H9 (cell line): ENCODE measurements at regions not wholly inside any gene's neighbourhood (a gene's known extent, or its start where the extent isn't known, plus 50 kb on each side); places are given as distances from the start of the nearest gene placed in this dataset.

Experiments used
- DNase-seq: peaks from one replicate; pipeline ENCODE4 v3.0.0-alpha.2; 2017
- H2AFZ ChIP-seq: one replicate; pipeline ENCODE4 v1.6.1; 2013; ENCODE audit warnings: mild to moderate bottlenecking, low read length, control low read depth, moderate library complexity
- H2AK5ac ChIP-seq: 2 replicates; pipeline ENCODE4 v1.6.1; 2013; ENCODE audit warnings: low read length, control low read depth, mixed read lengths; ENCODE audit not compliant: insufficient read length
- H2BK120ac ChIP-seq: one replicate; pipeline ENCODE4 v1.6.1; 2013; ENCODE audit warnings: low read depth, mild to moderate bottlenecking, low read length, control low read depth, inconsistent platforms; ENCODE audit not compliant: poor library complexity, severe bottlenecking
- H2BK12ac ChIP-seq: 2 replicates; pipeline ENCODE4 v1.6.1; 2013; ENCODE audit warnings: low read length, control low read depth, mixed read lengths, low read depth; ENCODE audit not compliant: insufficient read length
- H2BK15ac ChIP-seq: 2 replicates; pipeline ENCODE4 v1.6.1; 2013; ENCODE audit warnings: low read depth, low read length, control low read depth
- H2BK20ac ChIP-seq: one replicate; pipeline ENCODE4 v1.6.1; 2013; ENCODE audit warnings: low read depth, mild to moderate bottlenecking, low read length, control low read depth, inconsistent platforms; ENCODE audit not compliant: poor library complexity, severe bottlenecking
- H2BK5ac ChIP-seq: 2 replicates; pipeline ENCODE4 v1.6.1; 2013; ENCODE audit warnings: low read length, control low read depth, mixed read lengths; ENCODE audit not compliant: insufficient read length
- H3K14ac ChIP-seq: 2 replicates; pipeline ENCODE4 v1.6.1; 2013; ENCODE audit warnings: low read length, control low read depth; ENCODE audit not compliant: insufficient read depth
- H3K18ac ChIP-seq: 2 replicates; pipeline ENCODE4 v1.6.1; 2013; ENCODE audit warnings: low read depth, mild to moderate bottlenecking, mixed read lengths, low read length, control low read depth; ENCODE audit not compliant: insufficient read length
- H3K23ac ChIP-seq: 2 replicates; pipeline ENCODE4 v1.6.1; 2013; ENCODE audit warnings: low read length, control low read depth, mixed read lengths, low read depth; ENCODE audit not compliant: insufficient read length
- H3K23me2 ChIP-seq: 2 replicates; pipeline ENCODE4 v1.6.1; 2013; ENCODE audit warnings: low read depth, mild to moderate bottlenecking, mixed read lengths, low read length, control low read depth; ENCODE audit not compliant: insufficient read length, poor library complexity, severe bottlenecking
- H3K27ac ChIP-seq: 2 replicates; pipeline ENCODE4 v1.5.1; 2013; ENCODE audit warnings: low read length, control low read depth, mixed read lengths, low read depth; ENCODE audit not compliant: insufficient read length
- H3K27me3 ChIP-seq: 2 replicates; pipeline ENCODE4 v1.6.1; 2013; ENCODE audit warnings: low read length, control low read depth, inconsistent platforms; ENCODE audit not compliant: insufficient read depth
- H3K4ac ChIP-seq: 2 replicates; pipeline ENCODE4 v1.6.1; 2013; ENCODE audit warnings: low read depth, mild to moderate bottlenecking, control low read depth, inconsistent platforms, low read length, moderate library complexity
- H3K4me1 ChIP-seq: 2 replicates; pipeline ENCODE4 v1.6.1; 2013; ENCODE audit warnings: low read length, control low read depth, inconsistent platforms; ENCODE audit not compliant: insufficient read depth
- H3K4me2 ChIP-seq: 2 replicates; pipeline ENCODE4 v1.6.1; 2013; ENCODE audit warnings: low read length, control low read depth, mixed read lengths; ENCODE audit not compliant: insufficient read length, insufficient read depth
- H3K56ac ChIP-seq: 2 replicates; pipeline ENCODE4 v1.6.1; 2013; ENCODE audit warnings: low read depth, mild to moderate bottlenecking, mixed read lengths, low read length, control low read depth; ENCODE audit not compliant: insufficient read length
- H3K79me1 ChIP-seq: 2 replicates; pipeline ENCODE4 v1.6.1; 2013; ENCODE audit warnings: low read depth, mild to moderate bottlenecking, moderate library complexity, low read length, control low read depth, inconsistent platforms; ENCODE audit not compliant: insufficient read depth, poor library complexity, severe bottlenecking
- H3K79me2 ChIP-seq: 2 replicates; pipeline ENCODE4 v1.6.1; 2013; ENCODE audit warnings: low read length, control low read depth, inconsistent platforms; ENCODE audit not compliant: insufficient read depth
- H3K9ac ChIP-seq: 2 replicates; pipeline ENCODE4 v1.6.1; 2013; ENCODE audit warnings: low read length, control low read depth, mixed read lengths; ENCODE audit not compliant: insufficient read length; ENCODE audit errors: extremely low read depth
- H3K9me3 ChIP-seq: one replicate; pipeline ENCODE4 v1.6.1; 2013; ENCODE audit warnings: low read depth, low read length, inconsistent platforms; ENCODE audit not compliant: control insufficient read depth
- H3T11ph ChIP-seq: one replicate; pipeline ENCODE4 v1.6.1; 2013; ENCODE audit warnings: mild to moderate bottlenecking, low read length, control low read depth, inconsistent platforms
- H4K20me1 ChIP-seq: one replicate; pipeline ENCODE4 v1.6.1; 2013; ENCODE audit not compliant: control insufficient read depth, insufficient read length, insufficient read depth
- H4K5ac ChIP-seq: 2 replicates; pipeline ENCODE4 v1.6.1; 2013; ENCODE audit warnings: low read depth, mild to moderate bottlenecking, mixed read lengths, low read length, control low read depth; ENCODE audit not compliant: insufficient read length
- H4K8ac ChIP-seq: replicated peaks from 2 replicates; pipeline ENCODE4 v1.6.1; 2013; ENCODE audit warnings: low read length, control low read depth, mixed read lengths, low read depth; ENCODE audit not compliant: insufficient read length
- H4K91ac ChIP-seq: 2 replicates; pipeline ENCODE4 v1.6.1; 2013; ENCODE audit warnings: low read depth, mild to moderate bottlenecking, moderate library complexity, mixed read lengths, low read length, control low read depth; ENCODE audit not compliant: insufficient read length
- H3K27ac Mint-ChIP-seq, 3 experiments: 2 replicates in 2 of 3; 3 replicates in 1 of 3; pipeline ENCODE4 v1.8.0; 2020 to 2021; ENCODE audit warnings: mixed read lengths in 3 of 3, mild to moderate bottlenecking in 1 of 3, moderate library complexity in 1 of 3
- H3K27me3 Mint-ChIP-seq: 2 replicates; pipeline ENCODE4 v1.8.0; 2021; ENCODE audit warnings: low read depth, mild to moderate bottlenecking, moderate library complexity, mixed read lengths
- H3K36me3 Mint-ChIP-seq, 3 experiments: 2 replicates in 2 of 3; 3 replicates in 1 of 3; pipeline ENCODE4 v1.8.0; 2020 to 2021; ENCODE audit warnings: low read depth in 3 of 3, mixed read lengths in 3 of 3; ENCODE audit not compliant: insufficient read depth in 1 of 3
- H3K4me1 Mint-ChIP-seq, 2 experiments: 2 replicates each; pipeline ENCODE4 v1.8.0; 2020; ENCODE audit warnings: mixed read lengths in 2 of 2
- H3K4me3 Mint-ChIP-seq, 2 experiments: 2 replicates in 1 of 2; 3 replicates in 1 of 2; pipeline ENCODE4 v1.8.0; 2020 to 2021; ENCODE audit warnings: mild to moderate bottlenecking in 2 of 2, mixed read lengths in 2 of 2, moderate library complexity in 1 of 2
- H3K9me3 Mint-ChIP-seq, 2 experiments: 2 replicates in 1 of 2; 3 replicates in 1 of 2; pipeline ENCODE4 v1.8.0; 2020; ENCODE audit warnings: mild to moderate bottlenecking in 2 of 2, mixed read lengths in 2 of 2, moderate library complexity in 1 of 2
- WGBS: extraction: QIAGEN DNeasy Blood & Tissue Kit; methylation state at CpG from one replicate; pipeline ENCODE4 v1.1.7; 2013; ENCODE audit warnings: missing lambda C conversion rate, low lambda C conversion rate, mixed read lengths; ENCODE audit not compliant: insufficient read length; ENCODE audit errors: extremely low coverage; 5-methylcytosine and 5-hydroxymethylcytosine counted together
- TF ChIP-seq, protein P1 (sequence below): fragments of 200-600 bp; sonication (generic); conservative IDR thresholded peaks from 3 replicates; pipeline ENCODE4 v1.8.0; 2021; ENCODE audit warnings: antibody characterized with exemption, mild to moderate bottlenecking

DNA sequence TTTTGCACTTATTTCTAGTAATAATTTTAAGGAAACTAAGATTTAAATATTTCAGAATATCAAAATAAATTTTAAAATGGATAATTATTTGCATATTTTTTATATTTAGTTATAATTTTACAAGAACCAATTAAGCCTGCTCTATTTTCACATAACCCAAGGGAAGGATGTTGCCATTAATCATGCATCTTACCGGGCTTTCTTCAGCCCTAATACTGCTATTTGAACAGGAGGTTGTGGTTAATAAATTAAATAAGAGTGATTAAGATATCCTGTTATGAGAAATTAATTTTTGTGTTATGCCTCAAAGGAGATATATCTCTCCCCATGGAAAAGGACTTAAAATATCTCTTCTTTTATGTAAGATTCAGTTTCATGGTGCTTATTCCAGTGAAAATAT, 1415.8 kb upstream of the B3GALT2 start:
- H3K18ac ChIP-seq, result no peak overlapping the region
- H3K4me1 ChIP-seq, result no peaks in the 10 kb centered on the region
- no peak overlapping the region for H4K91ac ChIP-seq
- no peaks in the 10 kb centered on the region for H3K79me1 ChIP-seq
- no peaks in the 10 kb centered on the region; a peak in 1 of 7 replicates for H3K36me3 Mint-ChIP-seq
- no peaks in the 10 kb centered on the region for H3K27me3 ChIP-seq
- H3K4me1 Mint-ChIP-seq, result no peaks in the 10 kb centered on the region
- H3K27ac ChIP-seq, result no peak overlapping the region
- no peak overlapping the region for H3K27ac Mint-ChIP-seq
- no peaks in the 10 kb centered on the region for H3K23me2 ChIP-seq
- no peaks in the 10 kb centered on the region for H3K9me3 ChIP-seq
- no peak overlapping the region for H2AK5ac ChIP-seq
- H3K14ac ChIP-seq, result no peak overlapping the region
- H4K20me1 ChIP-seq, result no peaks in the 10 kb centered on the region
- no peak overlapping the region for H3K4me2 ChIP-seq
- H3K9me3 Mint-ChIP-seq, result peaks cover 0 to 2% of the 10 kb centered on the region in 2 experiments; a peak in 2 of 5 replicates
- no peak overlapping the region for H2BK120ac ChIP-seq
- no peaks in the 10 kb centered on the region for H3K79me2 ChIP-seq
- no peak overlapping the region for H3K4me3 Mint-ChIP-seq
- H3K56ac ChIP-seq, result no peak overlapping the region
- no CpG with 5 or more reads among the region's 1 CpG for WGBS
- no peak overlapping the region for H2BK5ac ChIP-seq
- H3K9ac ChIP-seq, result no peak overlapping the region
- no peak overlapping the region for H2BK15ac ChIP-seq
- TF ChIP-seq, protein P1, sequence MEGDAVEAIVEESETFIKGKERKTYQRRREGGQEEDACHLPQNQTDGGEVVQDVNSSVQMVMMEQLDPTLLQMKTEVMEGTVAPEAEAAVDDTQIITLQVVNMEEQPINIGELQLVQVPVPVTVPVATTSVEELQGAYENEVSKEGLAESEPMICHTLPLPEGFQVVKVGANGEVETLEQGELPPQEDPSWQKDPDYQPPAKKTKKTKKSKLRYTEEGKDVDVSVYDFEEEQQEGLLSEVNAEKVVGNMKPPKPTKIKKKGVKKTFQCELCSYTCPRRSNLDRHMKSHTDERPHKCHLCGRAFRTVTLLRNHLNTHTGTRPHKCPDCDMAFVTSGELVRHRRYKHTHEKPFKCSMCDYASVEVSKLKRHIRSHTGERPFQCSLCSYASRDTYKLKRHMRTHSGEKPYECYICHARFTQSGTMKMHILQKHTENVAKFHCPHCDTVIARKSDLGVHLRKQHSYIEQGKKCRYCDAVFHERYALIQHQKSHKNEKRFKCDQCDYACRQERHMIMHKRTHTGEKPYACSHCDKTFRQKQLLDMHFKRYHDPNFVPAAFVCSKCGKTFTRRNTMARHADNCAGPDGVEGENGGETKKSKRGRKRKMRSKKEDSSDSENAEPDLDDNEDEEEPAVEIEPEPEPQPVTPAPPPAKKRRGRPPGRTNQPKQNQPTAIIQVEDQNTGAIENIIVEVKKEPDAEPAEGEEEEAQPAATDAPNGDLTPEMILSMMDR, result no peak
- H2BK20ac ChIP-seq, result no peak overlapping the region
- H3K23ac ChIP-seq, result no peak overlapping the region
- H2BK12ac ChIP-seq, result no peak overlapping the region
- H3K27me3 Mint-ChIP-seq, result no peaks in the 10 kb centered on the region
- DNase-seq, result no peak
- H3T11ph ChIP-seq, result no peak overlapping the region
- H3K4ac ChIP-seq, result no peak overlapping the region
- no peak overlapping the region for H2AFZ ChIP-seq
- no peak overlapping the region for H4K8ac ChIP-seq
- H4K5ac ChIP-seq, result no peak overlapping the region
